Osteocyte (in vitro differentiated cells): ENCODE measurements at regions not wholly inside any gene's neighbourhood (a gene's known extent, or its start where the extent isn't known, plus 50 kb on each side); places are given as distances from the start of the nearest gene placed in this dataset.
A peak's percentile ranks its signal among the peaks of the same experiment; 100 is the strongest.

Source experiments
- DNase-seq: peaks from one replicate; pipeline ENCODE4 v3.0.0; 2021; ENCODE audit warnings: mixed read lengths; ENCODE audit not compliant: unreplicated experiment; ENCODE audit errors: extremely low spot score
- H3K27ac Mint-ChIP-seq: one replicate; pipeline ENCODE4 v1.8.0; 2021; ENCODE audit warnings: mild to moderate bottlenecking, mixed read lengths; ENCODE audit not compliant: unreplicated experiment
- H3K27me3 Mint-ChIP-seq: one replicate; pipeline ENCODE4 v1.8.0; 2021; ENCODE audit warnings: mixed read lengths; ENCODE audit not compliant: unreplicated experiment
- H3K36me3 Mint-ChIP-seq: one replicate; pipeline ENCODE4 v1.8.0; 2021; ENCODE audit warnings: mixed read lengths; ENCODE audit not compliant: unreplicated experiment
- H3K4me1 Mint-ChIP-seq: one replicate; pipeline ENCODE4 v1.8.0; 2021; ENCODE audit warnings: mixed read lengths; ENCODE audit not compliant: unreplicated experiment
- H3K4me3 Mint-ChIP-seq: one replicate; pipeline ENCODE4 v1.8.0; 2021; ENCODE audit warnings: mild to moderate bottlenecking, moderate library complexity, mixed read lengths; ENCODE audit not compliant: unreplicated experiment
- H3K9me3 Mint-ChIP-seq: one replicate; pipeline ENCODE4 v1.8.0; 2021; ENCODE audit warnings: mixed read lengths; ENCODE audit not compliant: unreplicated experiment
- TF ChIP-seq, protein P1 (sequence below): fragments of 200-600 bp; sonication (generic); IDR thresholded peaks from 2 replicates; pipeline ENCODE4 v1.5.0; 2021; ENCODE audit warnings: antibody characterized with exemption, mild to moderate bottlenecking, moderate library complexity

DNA sequence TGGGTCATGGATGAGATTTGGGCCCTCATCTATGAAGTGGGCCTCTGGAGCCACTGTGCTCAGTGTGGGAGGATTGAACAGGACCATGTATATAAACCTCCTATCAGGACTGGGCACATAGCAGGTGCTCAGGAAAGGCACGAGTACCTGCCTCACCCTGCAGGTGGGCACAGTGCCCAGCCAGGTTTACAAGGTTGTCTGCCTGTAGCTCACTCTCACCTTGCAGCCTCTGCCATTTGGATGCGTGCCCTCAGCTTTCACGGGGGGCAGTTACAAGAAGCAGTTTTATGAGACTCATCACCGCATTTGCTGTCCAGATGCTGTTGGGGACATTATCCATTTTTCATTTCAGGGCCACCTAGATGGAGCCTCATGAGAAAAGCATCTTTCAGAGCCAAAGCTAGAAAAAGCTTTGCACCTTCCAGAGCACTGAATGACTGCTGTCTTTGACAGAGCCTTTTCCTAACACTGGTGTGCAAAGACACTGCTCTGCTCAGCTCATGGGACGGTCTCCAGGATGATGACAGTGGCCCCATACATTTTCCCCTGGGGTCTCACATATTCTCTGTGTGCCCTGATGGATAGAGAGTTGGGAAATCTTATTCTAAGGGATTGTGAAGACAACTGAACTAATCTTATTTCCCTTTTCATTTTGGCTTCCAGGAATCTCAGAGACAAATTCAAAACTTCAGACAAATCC, 327.5 kb upstream of the RTL1 start:
- no peak overlapping the region for H3K27ac Mint-ChIP-seq
- peaks cover 3% of the 10 kb centered on the region for H3K4me1 Mint-ChIP-seq
- no peaks in the 10 kb centered on the region for H3K36me3 Mint-ChIP-seq
- TF ChIP-seq, protein P1, sequence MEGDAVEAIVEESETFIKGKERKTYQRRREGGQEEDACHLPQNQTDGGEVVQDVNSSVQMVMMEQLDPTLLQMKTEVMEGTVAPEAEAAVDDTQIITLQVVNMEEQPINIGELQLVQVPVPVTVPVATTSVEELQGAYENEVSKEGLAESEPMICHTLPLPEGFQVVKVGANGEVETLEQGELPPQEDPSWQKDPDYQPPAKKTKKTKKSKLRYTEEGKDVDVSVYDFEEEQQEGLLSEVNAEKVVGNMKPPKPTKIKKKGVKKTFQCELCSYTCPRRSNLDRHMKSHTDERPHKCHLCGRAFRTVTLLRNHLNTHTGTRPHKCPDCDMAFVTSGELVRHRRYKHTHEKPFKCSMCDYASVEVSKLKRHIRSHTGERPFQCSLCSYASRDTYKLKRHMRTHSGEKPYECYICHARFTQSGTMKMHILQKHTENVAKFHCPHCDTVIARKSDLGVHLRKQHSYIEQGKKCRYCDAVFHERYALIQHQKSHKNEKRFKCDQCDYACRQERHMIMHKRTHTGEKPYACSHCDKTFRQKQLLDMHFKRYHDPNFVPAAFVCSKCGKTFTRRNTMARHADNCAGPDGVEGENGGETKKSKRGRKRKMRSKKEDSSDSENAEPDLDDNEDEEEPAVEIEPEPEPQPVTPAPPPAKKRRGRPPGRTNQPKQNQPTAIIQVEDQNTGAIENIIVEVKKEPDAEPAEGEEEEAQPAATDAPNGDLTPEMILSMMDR = no peak
- no peak overlapping the region for H3K4me3 Mint-ChIP-seq
- DNase-seq = peak; percentile 67
- no peaks in the 10 kb centered on the region for H3K27me3 Mint-ChIP-seq
- H3K9me3 Mint-ChIP-seq = no peaks in the 10 kb centered on the region

DNA sequence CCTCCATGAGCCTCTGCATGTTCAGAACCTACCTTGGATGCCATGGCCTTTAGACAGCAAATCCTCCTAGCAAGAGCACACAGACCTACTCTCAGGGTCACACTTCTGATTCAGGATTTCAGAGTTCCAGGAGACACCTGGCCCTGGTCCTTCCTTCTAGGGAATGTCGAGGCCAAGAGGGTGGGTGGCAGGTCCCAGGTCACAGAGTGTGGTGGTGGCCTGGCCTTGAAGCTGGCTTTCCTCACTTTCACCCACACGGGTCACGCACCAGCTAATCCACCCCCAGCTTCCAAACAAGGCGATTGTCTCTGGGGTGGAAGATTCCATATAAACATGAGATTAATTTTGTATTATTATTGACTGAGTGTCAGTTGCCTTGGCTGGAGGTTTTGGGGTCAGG, 328.3 kb upstream of the RTL1 start:
- Mint-ChIP-seq H3K27me3 (no peaks in the 10 kb centered on the region), H3K27ac (no peak overlapping the region), H3K4me3 (no peak overlapping the region), H3K36me3 (no peaks in the 10 kb centered on the region), H3K4me1 (no peaks in the 10 kb centered on the region), H3K9me3 (no peaks in the 10 kb centered on the region)
- TF ChIP-seq, protein P1 = no peak
- DNase-seq = peak; percentile 49

DNA sequence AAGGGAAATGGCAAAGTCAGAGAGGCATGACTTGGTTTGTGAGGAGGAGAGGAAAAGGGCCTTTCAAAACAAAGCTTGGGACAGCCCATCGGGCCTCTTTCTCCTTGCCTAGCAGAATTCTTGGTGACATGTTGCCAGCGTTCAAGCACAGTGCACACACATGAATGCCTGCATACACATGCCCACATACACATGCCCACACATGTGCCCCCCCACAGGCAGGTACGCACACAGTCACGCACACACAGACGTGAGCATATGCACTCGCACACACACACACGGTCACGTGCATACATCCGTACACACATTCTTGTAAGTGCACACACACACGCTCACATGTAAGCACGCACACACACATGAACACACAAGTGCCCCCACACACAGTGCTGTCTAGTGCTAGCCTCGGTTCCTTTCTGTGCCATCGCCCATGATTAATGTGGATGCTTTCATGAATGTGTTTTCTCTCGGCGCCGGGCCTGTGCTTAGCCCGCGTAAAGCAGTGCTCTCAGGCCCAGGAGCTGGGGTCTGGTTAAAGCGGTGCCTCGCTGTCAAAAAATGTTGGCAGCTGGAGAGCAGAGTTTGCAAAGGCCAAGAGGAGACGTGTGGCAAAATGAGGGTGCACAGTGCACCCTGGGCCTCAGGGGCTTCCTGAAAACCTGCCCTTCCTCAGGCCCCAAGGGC, 328.8 kb upstream of the DIO3 start:
- H3K4me1 Mint-ChIP-seq = no peaks in the 10 kb centered on the region
- no peaks in the 10 kb centered on the region for H3K9me3 Mint-ChIP-seq
- no peaks in the 10 kb centered on the region for H3K36me3 Mint-ChIP-seq
- H3K4me3 Mint-ChIP-seq = no peak overlapping the region
- no peaks in the 10 kb centered on the region for H3K27me3 Mint-ChIP-seq
- DNase-seq = peak; percentile 75
- no peak overlapping the region for H3K27ac Mint-ChIP-seq
- TF ChIP-seq, protein P1 = no peak

DNA sequence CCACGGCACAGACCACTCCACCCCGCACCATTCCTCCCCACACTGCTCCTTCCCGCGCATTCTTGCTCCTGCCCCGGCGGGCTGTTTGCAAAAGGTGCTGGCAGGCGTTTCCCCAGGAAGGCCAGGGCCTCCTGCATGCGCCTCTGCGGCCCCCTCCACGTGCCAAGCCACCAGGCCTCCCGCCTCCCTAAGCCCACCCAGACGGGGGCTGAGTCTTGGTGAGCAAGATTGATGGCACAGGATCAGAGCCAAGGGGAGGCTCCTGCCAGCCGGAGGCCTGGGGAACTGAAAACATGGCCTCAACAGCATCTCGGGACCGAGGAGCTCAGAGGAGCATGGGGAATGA, 328.3 kb upstream of the DIO3 start:
- Mint-ChIP-seq H3K27me3 (no peaks in the 10 kb centered on the region), H3K27ac (no peak overlapping the region)
- TF ChIP-seq, protein P1 = no peak

DNA sequence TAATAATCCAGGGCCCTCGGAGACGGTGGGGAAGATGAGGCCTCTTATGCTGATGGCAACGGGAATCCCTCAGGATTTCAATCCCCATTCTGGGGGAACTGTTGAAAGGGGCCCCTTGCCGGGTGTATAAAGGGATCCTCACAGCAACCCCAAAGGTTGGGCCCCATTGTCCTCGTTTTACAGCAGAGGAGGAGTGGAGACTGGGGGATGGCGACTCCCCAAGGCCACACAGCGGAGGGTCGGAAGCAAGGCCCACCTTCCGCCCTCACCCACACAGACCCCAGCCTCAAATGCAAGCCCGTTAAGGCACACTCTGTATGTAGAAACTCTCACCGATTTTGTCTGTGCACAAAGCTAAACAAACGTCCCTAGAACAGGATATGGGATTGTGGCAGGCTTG, 327.9 kb upstream of the DIO3 start:
- no peaks in the 10 kb centered on the region for H3K9me3 Mint-ChIP-seq
- H3K4me3 Mint-ChIP-seq = no peak overlapping the region
- TF ChIP-seq, protein P1 = no peak
- H3K27me3 Mint-ChIP-seq = no peaks in the 10 kb centered on the region
- H3K4me1 Mint-ChIP-seq = no peaks in the 10 kb centered on the region
- H3K36me3 Mint-ChIP-seq = no peaks in the 10 kb centered on the region
- H3K27ac Mint-ChIP-seq = no peak overlapping the region
- DNase-seq = no peak

More for the DNA sequence above, 328.3 kb upstream of the DIO3 start:
- H3K4me1 Mint-ChIP-seq = no peaks in the 10 kb centered on the region
- H3K9me3 Mint-ChIP-seq = no peaks in the 10 kb centered on the region
- no peak overlapping the region for H3K4me3 Mint-ChIP-seq
- DNase-seq = no peak
- no peaks in the 10 kb centered on the region for H3K36me3 Mint-ChIP-seq
